ENCODE measurements at regions not wholly inside any gene's neighbourhood (a gene's known extent, or its start where the extent isn't known, plus 50 kb on each side); places are given as distances from the start of the nearest gene placed in this dataset.
"Not testable (repeated sequence)": the region's sequence is repeated elsewhere in the genome, so short reads cannot be mapped to it uniquely, and the experiment has no call there.

- DNase-seq = no peak
These were observed 188.3 kb downstream of the MIB1 start for GRCh38 chr18:21928925-21929324.

DNA sequence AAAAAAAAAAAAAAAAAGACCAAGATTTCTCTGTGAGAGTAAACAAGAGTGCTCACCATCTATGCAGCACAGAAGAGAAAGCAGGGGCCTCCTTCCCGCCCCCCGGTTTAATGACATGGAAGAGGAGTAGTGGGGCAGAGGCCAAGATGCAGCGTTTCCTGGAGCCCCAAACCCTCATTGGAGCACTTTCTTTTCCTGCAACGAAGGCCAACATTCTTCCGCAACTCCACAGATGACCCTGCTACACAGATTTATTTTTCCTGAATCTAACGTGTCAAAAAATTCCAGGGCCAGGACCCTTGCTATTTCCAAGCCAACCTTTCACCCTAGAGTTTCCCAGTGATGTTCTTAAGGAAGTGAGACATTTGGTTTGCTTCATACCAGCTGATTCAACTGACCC, 189.6 kb downstream of the MIB1 start:
- no peak for DNase-seq

- DNase-seq = no peak
These were observed 193.6 kb downstream of the MIB1 start for GRCh38 chr18:21933931-21934765.

DNA sequence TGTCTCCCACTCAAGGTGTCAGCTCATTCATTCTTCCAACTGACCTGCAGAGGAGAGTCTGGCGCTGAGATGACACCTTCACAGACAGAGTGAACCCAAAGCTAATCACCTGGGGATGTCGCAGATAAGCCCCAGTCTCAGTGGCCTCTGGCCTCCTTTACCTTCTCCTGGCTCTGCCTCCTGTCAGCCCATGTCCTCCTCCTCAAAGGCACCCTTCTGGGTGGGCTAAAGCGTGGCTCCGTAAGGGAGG, 194.1 kb downstream of the MIB1 start:
- no peak for DNase-seq

DNA sequence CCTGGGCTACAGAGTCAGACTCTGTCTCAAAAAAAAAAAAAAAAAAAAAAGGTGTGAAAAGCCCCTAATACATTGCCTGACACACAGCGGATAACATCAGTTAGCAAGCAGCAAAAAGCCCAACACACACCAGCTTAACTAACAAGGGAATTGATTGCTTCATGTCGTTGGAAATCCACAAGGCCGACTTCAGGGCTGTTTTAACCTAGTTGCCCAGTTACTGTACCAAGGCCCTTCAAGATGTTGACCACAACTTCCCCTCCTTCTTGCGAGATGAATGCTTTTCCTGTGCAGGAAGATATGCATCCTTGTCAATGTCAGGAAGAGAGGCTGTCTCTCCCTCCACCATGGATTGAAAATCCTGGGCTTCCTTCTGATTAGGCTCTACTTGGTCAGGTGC, 202.9 kb downstream of the MIB1 start:
- DNase-seq = no peak

GRCh38 chr18:21949326-21950015, 208.9 kb downstream of the MIB1 start:
- no peak for DNase-seq

GRCh38 chr18:21955757-21956652, 213.4 kb upstream of the GATA6 start:
- DNase-seq = peak; percentile 72

DNA sequence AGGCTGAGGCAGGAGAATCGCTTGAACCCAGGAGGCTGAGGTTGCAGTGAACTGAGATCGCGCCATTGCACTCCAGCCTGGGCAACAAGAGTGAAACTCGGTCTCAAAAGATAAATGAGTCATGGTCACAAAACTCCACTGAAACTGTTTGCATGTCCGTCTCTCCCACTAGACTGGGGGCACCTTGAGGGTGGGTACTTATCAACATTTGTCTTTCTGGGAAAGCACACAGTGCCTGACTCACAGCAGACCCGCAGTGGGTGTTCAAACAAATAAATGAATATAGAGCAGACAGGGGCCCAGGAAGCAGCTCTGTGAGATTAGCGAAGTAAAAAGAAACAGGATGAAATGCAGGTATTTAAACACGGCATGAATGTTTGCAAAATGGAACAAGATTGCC, 211.1 kb upstream of the GATA6 start:
- DNase-seq = no peak

DNA sequence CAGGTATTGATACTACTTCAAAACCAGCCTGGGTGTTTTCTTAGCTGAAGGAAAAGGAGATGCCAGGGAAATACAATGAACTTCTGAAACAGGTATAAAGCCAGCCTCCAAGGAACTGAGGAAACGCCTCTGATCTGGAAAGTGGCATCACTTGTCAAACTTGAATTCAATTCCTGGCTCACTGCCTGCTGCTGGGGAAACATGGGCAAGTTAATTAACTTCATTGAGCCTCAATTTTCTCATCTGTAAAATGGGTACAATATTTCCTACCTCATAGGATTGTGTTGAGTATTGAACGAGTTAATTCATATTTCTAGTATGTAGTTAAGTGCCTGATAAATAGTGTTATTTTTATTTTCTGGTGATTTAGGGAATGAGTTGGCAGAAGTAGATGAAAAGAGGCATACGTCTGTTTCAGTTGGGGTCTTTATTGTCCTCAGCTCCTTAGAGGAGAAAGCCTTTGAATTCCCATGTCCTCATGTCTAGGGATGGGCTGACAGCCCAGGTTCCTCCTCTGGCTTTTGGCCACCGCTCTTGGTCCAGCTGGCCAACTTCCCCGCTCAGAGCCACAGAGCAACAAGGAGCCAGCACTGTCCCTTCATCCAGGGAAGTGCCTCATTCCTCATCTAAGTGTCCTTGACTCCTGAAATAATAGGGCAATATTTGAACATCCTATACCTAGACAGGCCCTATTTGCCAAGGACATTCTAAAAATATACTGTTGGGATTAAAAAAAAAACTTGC, 210.5 kb upstream of the GATA6 start:
- DNase-seq = no peak

DNA sequence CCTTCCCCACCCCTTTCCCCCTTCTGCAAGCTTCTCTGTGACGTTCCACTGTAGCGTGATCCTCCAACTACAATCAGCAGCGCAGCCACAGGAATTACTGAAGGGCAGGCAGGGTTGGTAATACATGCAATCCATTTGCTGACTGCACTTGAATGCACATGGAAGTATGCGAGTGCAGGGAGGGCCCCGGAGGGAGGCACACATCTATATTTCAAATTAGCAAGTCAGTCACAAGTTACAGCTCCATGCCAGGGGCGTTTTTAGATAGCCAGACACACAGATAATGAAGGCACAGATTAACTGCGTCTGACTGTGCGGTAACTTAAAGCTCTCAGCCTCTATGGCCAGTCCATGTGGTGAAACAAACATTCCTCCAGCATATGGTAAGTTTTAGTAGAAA, 209.2 kb upstream of the GATA6 start:
- DNase-seq = no peak

DNA sequence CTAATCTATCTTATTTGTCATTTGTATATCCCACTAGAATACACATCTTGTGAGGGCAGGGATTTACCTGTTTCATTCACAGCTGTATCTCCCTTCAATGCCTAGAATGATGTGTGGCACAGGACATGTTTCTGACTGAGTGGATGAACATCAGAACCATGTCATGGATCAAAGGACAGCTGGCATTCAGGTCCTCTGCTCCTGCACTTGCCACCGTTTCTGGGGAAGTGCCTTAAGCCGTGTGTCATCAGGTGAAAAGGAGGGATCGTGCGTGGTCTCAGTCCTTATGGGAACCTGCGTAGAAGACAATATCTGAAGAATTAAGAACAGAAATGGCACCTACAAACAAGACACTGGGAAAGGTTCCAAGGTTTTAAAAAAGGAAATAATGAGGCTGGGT, 206.1 kb upstream of the GATA6 start:
- no peak for DNase-seq

DNA sequence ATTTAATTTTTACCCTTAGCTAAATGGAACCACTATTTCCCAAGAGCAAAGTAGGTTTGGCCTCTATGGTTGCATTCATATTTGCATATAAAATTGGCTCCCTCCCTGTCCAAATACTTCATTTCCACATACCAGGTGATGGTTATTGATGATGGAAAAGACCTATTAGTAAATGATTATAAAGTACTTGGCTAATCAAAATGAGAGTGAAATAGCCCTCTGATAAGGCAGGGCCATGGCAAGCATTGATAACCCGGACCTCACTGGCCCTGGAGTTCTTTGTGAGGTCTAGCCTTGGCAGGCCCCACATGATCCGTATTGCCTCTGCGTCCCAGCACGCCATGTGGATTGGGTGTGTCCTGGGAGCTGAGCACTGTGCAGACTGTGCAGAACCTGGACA, 201.1 kb upstream of the GATA6 start:
- no peak for DNase-seq

- DNase-seq = no peak
These were observed 197.1 kb upstream of the GATA6 start for GRCh38 chr18:21972281-21972680.

GRCh38 chr18:21975954-21976353, 193.4 kb upstream of the GATA6 start:
- not testable (repeated sequence) for DNase-seq

GRCh38 chr18:21978546-21979170, 190.7 kb upstream of the GATA6 start:
- no peak for DNase-seq

- DNase-seq = no peak
These were observed 190.2 kb upstream of the GATA6 start for GRCh38 chr18:21979171-21979560.

DNA sequence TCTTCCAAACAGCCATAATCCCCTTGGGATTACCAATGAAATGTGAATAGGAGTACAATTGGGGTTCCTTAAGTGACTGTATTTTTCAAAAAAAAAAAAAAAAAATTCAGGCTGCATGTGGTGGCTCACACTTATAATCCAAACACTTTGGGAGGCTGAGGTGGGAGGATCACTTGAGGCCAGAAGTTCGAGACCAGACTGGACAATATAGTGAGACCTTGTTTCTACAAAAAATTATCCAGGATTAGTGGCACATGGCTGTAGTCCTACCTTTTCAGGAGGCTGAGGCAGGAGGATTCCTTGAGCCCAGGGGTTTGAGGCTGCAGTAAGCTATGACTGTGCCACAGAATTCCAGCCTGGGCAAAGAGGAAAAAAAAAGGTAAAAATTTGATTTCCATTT, 189.6 kb upstream of the GATA6 start:
- DNase-seq = no peak

GRCh38 chr18:21980744-21981143, 188.6 kb upstream of the GATA6 start:
- DNase-seq = no peak

DNA sequence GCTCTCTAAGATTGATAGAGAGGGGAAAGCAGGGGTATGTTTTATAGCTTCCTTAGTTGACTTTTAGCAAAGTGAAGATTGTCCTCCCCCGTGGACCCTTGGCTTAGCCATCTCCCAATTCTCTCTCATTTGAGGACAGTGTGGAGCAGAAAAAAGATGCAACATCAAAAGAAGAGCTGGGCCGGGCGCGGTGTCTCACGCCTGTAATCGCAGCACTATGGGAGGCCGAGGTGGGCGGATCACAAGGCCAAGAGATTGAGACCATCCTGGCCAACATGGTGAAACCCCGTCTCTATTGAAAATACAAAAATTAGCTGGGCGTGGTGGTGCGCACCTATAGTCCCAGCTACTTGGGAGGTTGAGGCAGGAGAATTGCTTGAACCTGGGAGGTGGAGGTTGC, 187.9 kb upstream of the GATA6 start:
- not testable (repeated sequence) for DNase-seq

GRCh38 chr18:21991081-21991534, 178.3 kb upstream of the GATA6 start:
- no peak for DNase-seq

DNA sequence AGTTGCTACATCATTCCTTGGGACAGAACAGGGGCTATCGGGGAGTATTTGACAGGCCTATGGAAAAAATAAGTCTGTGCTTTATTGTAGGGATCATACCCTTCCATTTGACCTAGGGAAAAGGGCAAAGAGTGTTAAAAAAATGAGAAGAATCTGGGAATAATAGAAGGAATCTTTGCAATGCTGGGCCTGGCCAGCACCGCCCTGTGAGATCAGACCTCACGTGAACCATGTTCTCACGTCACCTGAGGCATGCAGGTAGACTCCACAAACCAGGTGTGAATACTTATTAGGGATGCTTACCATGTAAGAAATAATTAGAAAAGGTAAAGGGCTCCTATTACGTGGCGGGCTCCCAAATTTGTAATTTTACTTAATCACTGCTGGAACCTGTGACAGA, 177.5 kb upstream of the GATA6 start:
- DNase-seq = no peak

DNA sequence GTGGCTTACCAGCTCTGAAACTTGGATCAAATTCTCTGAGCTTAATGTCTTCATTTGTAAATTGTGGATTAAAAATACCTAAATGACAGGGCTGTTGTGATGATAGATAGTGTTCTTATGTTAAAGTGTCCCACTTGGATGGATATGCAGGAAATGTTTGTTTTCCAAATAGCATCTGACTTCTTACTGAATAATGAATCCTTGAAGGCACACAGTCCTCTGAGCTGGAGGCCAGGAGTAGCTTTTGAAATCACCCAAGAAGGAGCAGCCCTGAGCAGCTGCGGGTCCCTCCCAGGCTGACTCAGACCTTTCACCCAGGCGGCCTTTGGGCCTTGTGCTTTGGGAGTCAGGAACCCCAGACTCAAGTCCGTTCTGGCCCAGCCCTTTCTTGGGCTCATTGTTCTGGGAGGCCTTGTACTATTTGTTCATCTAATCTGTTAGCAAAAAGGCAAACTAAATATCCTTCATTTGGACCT, 173.0 kb upstream of the GATA6 start:
- no peak for DNase-seq
